Umbilical cord (tissue), 1 donor: ENCODE measurements at regions not wholly inside any gene's neighbourhood (a gene's known extent, or its start where the extent isn't known, plus 50 kb on each side); places are given as distances from the start of the nearest gene placed in this dataset.
"Not testable (repeated sequence)": the region's sequence is repeated elsewhere in the genome, so short reads cannot be mapped to it uniquely, and the experiment has no call there.

Experiments
- DNase-seq: peaks from one replicate; pipeline ENCODE4 v3.0.0-alpha.2; 2015; ENCODE audit warnings: low spot score

DNA sequence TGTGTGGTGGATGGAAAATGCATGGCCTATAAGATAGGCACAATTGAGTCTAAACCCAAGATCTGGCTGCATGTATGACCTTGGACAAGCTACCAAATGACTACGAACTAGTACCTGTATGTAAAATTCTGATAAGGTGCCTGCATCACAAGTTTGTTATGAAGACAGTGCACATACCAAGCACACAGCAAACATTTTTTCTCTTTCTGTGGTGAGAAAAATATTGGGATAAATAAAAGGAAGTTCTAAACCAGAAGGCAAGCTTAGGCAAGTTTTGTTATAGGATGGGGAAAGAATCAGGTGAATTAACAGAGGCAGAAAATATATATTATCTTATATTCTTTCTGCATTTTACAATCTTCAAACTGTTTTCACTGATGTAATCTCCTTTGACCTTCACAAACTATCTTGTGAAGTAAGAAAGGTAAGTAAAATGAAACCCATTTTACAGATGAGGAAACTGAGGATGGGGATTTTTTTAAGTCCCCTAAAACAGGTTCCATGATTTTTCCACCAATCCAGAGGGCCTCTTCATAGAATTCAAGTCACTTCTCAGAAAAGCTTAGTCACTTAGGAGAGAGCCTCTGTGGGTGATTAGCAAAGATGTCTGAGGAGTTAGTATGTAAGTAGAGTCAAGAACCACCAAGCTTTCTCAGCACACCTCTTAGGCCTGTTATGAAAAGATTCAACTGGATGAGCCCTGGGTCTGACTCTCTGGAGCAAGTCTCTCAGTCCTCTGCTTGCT, 132.0 kb upstream of the RAP1B start:
- no peak for DNase-seq

DNA sequence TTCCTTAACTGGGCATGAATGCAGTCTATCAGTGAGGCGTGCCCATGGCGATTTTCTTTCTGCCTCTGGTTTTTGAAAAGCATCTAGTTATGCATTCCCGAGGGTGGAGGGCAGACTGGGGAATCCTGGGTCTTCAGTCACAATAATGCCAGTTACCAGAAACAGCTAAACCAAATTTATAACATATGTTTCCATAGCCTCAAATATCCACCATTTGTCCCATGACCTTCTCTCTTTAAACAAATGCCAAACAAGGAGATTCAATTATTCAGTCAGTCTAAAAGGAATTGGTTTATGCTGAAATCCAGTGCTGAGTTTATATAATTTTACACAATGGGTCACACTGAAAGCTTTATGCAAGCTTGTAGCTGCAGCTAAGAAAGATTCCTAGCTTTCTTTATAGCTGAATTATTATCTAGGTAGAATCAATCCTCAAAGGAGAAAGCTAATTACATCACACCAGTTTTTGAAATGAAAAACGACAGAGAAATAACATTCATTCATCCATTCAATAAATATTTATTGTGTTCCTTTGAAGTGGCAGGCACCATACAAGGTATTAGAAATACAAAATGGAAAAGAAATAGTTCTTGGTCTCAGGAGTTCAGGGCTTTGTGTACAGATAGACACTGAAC, 131.3 kb upstream of the RAP1B start:
- peak; percentile 92 for DNase-seq

DNA sequence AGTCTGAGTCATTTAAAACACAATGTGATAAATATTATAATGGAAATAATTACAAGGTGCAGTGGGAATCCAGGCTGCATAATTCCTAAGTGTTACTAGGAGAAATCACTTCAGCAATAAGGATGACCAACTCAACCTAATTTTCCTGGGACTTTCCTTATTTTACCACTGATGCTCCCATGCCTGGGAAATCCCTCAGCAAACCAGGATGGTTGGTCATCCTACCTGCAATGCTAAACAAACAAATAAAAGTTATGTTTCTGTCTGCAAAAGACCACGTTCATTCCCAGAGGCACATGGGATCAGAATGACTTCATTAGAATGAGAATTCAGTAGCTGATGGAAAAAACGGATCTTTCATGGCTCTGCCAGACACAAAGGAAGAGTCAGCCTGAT, 130.8 kb upstream of the RAP1B start:
- no peak for DNase-seq

DNA sequence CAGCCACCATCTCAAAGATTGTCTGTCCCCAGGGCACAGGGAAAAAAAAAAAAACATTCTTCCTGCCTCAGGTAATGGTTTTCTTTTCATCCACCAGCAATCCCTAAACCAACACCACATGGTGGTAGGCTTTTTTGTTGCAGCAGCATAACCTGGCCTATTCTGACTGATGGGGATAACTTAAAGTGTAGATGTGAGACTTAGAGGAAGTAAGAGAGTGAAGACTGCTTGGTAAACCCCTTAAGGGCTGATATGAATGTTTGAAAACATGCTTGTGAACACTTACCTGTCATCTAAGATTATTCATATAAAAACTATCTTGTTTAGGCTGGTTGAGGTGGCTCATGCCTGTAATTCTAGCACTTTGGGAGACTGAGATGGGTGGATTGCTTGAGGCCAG, 130.2 kb upstream of the RAP1B start:
- DNase-seq: no peak

DNA sequence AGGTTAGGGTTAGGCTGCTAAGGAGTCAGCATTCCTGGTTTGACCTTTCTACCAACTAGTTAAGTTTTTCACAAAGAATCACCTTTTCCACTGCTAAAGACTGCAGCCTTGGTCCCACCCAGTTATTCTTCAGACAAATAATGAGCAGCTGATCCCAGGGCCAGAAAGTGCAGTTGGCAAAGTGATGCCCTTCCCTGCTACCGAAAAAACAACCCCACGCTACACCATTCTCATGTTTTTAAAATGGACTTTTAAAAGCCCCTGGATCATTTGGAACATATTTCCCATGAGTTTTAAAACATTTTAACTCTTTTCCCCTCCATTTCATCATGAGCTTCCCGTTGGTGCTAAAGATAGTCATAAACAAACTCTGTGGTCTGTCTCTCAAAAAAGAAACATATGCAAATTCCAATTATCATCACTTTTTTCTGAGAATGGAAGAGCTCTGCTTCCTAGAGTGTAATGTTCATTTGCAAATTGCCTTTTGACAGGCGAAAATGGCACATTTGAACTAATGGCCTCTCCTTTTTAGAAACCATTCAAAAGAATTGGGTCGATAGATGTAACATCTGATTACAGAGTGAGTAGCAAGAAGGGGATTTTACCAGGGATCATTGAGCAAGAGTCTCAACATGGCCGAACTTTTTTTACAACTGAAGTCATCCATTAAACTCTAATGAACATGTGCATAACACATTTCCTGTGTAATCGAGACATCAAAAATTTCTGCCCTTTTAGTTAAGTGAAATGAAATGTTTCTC, 129.3 kb upstream of the RAP1B start:
- DNase-seq: no peak

DNA sequence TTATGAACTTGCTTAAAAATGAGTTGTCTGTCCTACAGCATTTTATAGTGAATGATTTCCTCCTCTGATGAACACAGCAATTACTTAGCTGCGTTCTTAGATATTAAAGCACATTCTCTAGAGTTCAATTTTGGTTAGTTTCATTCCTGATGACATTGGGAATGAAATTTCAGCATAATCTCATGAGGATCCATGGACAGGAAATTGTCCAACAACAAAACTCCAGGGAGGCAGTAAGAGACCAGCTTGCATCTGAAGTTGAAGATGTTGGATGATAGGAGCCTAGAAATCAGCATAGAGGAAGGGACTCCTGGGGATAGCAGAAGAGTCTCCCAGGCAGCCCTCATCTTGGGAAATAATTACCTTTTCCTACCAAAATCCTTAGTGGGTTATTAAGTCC, 128.7 kb upstream of the RAP1B start:
- DNase-seq: no peak

DNA sequence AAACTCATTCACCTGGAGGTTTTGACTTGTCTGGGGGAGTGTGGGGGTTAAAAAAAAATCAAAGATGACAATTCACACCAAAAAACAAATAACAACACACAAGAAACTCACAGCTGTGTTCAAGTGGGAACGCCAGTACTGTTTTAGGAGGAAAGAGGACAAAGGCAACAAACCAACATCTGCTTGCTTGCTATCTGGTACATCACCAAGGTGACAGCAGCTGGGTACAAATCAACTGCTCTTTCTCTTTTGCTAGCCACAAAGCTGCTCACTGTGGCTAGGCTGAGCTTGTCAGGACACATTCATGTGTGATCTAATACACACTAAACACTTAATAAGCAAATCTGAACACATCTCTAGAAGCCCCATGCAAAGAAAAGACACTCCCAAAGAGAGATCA, 128.0 kb upstream of the RAP1B start:
- DNase-seq: no peak

DNA sequence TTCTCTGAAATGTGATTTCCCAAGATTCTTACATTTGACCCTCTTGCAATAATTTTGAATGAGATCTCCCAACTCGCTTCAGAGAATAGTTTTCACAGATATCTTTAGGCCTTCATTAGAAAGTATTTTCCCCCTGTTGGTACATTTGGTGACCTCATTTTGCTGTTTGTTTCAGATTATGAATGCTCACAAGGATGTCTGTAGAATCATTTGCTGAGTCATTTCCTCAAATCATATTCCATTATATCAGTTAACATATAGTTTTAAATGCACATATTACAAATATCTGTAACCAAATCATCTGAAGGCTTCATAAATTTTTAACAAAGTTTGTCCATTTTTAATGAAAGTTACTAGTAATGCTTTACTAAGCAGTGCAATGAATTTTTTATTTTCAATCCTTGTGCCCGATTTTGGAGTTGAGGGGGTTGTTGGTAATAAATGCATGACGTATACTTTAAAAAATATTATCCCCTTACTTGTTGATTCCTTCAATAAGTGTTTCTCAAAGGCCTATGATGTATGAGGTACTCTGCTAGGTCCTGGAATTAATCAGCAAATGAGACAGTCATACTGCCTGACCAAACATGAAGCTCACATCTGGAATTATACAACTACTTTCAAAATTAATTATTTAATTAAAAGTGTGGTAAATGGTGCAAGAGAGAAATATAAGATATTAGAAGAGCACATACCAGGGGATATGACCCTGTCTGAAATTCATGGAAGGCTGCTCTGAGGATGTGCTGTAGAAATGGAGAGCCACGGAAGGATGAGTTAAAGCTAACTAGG, 126.9 kb upstream of the RAP1B start:
- DNase-seq: no peak

DNA sequence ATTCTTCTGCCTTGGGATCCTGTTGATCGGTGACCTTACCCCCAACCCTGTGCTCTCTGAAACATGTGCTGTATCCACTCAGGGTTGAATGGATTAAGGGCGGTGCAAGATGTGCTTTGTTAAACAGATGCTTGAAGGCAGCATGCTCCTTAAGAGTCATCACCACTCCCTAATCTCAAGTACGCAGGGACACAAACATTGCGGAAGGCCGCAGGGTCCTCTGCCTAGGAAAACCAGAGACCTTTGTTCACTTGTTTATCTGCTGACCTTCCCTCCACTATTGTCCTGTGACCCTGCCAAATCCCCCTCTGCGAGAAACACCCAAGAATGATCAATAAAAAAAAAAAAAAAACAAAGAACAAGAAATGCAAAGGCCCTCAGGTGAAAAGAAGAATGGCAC, 126.1 kb upstream of the RAP1B start:
- DNase-seq: not testable (repeated sequence)

DNA sequence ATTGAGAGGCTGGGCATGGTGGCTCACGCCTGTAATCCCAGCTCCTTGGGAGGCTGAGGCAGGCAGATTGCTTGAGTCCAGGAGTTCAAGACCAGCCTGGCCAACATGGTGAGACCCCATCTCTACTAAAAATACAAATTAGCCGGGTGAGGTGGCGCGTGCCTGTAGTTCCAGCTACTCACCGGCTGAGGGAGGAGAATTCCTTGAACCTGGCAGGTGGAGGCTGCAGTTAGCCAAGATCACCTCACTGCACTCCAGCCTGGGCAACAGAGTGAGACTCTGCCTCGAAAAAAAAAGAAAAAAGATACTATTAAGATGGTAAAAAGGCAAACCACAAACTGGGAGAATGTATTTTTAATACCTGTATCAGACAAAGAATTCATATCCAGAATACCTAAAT, 124.2 kb upstream of the RAP1B start:
- DNase-seq: not testable (repeated sequence)

DNA sequence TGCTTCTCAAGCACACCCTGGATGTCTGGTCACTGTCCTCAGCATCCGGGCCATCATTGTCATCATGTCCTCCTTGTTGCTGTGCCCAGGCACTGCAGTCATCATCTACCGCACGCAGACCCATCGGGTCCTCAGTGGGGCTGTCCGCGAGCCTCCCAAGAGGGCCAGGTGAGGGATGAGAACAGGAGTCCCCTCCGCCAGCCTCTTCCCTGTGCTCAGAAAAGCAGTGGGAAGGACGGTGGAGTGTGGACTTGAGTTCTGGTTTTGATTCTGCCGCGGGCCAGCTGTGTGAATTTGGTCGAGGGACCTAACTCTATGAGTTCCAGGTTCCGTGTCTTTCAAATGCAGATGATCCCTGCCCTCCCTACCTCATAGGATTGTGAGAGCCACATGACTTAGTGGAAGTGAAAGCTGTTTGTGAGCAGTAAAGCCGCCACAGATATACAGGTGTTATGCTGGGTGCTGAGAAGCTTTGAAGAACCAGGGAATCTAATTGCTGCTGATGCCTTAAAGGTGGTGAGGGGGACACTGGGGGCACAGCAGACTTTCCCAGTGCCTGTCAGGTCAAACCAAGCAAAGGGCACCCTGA, 122.9 kb upstream of the RAP1B start:
- DNase-seq: no peak

DNA sequence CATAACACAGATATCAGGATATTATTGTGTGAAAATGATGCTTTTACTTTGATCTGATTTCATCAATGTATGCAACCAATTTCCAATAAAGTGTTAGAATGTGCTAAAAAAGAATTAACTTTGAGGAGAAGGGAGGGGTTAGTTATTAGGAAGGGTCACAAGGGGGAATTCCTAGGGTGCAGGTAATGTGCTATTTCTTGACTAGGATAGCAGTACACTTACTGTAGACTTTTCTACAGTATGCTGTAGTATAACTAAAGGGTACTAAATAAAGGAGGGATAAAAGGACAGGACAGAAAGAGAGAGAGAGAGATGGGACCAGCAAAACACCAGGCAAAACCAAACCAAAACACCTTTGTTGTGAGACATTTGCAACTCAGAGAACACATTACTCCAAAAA, 121.4 kb upstream of the RAP1B start:
- no peak for DNase-seq

DNA sequence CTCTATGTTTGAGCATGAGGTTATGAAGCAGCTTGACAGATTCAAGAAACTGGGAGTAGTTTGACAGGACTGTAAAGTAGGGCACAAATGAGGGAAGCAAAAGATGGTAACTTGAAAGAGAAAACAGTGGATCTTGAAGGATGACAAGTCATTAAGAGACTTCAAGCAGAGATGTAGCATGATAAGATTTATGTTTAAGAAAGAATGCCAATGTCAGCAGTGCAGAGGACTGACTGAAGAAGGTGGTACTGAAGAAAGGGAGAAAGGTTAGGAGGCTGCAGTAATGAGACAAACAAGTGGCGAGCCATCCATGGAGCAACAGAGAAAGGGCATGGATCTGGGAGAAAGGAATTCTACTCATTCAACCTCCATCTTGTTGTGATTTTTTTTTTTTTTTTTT, 120.2 kb upstream of the RAP1B start:
- no peak for DNase-seq

DNA sequence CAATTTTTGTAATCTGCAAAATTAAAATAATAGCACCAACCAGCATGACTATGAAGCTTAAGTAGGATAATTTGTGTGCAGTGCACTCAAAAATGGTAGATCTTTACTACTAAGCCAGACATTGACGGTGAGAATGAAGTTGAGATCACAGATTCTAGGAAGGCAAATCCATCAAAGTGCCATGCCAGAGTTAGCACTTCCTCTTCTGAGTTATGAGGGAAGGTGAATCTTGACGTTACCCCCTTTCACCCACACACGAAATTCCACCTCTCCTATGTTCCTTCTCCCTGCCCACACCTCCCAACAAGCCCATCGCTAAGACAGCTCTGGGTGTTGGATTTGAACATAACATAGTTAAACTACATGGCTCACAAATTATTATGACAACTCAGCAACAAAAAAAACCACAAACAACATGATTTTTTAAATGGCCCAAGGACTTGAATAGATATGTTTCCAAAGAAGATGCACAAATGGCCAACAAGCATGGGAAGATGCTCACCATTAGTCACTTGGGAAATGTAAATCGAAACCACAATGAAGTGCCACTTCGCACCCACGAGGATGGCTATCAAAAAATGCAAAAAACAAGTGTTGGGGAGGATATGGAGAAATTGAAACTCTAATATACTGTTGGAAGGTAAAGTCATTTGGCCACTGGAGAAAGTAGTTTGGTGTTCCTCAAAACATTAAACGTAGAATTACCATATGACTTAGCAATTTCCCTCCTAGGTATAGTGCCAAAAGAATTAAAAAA, 119.3 kb upstream of the RAP1B start:
- DNase-seq: no peak

DNA sequence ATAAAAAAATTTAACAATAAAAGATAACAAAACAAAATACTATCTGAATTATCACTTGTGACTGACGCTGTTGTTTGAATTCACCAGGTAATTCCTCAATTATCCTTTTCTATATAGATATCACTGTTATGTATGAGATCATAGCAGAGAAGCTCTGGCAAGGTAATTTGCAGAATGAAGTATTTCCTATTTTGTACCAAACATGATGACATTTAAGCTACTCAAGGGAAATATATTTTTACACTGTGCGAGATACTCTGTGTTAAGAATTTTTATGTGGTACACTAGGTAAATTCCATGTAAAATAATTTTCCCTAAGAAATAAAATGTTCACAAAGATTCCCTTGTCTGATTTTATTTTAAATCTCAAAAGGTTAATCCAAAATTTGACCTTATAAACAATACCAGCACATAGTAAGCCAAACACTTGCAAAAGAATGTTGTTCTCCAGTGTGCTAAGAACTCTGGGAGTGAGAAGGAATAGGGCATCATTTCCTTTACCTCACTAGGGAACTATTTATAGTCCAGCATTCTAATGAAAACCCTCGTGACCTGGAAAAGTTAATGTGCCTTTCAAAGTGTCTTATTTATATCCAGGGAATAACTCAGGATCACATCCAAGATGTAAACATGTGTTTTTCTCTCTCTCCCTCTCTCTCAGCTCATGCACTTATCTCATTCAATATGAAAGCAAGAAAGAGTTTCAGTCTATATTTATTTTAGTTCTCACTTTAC, 115.2 kb upstream of the RAP1B start:
- peak; percentile 57 for DNase-seq

DNA sequence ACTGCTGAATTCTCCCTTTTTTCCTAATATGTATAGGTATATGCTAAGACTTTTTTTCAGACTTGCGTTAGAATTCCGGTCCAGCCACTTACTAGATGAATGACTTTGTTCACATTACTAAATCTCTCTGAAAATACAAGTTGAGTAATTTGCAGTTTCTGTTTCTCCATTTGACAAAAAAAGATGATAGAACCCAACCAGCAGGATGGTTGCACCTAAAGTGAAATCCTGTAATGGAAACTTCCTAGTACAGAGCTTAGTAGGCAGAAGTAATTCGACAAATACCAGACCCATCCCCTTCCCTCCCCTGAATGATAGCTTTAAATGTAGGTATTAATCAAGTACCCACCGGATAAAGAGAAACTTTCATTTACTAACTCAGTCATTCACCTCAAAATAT, 113.6 kb upstream of the RAP1B start:
- no peak for DNase-seq

DNA sequence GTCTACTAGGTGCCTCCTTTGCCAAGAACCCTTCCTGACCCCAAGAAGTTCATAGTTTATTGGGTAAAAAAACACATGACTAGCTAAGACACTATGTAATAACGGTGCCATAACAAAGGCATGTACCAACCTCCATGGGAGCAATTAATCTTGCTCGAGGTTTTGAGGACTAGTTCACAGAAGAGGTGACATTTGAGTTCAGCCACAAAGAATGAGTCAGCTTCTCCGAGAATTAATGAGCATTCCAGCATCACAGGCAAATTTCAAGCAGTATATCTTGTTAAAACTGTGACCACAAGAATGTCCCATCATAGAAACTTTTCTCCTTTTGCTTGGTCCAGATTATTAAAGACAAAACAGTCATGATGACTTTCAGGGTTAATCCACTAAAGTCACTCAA, 113.0 kb upstream of the RAP1B start:
- DNase-seq: peak; percentile 54

DNA sequence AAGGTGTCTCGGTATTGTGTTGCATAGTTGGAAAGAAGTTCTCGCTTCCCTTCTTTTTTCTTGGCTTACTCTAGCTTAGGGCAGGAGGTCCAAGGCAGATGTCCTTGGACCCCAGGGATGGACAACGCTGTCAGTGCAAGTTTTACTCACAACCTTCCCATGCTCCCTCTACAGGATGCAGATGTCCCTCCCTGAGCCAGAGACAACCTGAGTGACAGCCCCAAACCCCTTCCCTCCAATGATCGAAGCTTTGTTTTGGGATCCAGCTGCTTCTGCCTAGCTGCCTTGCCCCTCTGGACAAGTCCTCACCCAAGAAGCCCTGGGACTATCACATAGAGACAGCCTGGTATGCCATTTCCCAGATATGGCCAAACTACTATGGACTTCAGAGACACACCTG, 112.0 kb upstream of the RAP1B start:
- no peak for DNase-seq

DNA sequence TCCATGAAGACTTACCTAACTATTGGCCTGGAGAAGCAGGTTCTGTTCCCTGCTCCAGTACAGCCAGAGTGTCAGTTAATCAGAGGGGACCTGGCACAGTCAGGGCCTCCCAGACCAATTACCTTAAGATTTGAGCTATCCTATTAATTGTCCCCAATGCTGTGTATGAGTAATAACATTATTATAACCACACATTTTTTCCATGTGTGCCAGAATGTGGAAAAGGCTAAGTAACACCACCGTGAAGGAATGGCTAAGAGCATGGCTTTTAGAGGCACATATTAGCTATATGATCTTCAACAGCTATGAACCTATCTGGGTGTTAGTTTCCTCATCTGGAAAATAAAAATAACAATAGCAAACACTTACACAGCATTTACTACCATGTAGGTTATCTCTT, 111.1 kb upstream of the RAP1B start:
- no peak for DNase-seq

DNA sequence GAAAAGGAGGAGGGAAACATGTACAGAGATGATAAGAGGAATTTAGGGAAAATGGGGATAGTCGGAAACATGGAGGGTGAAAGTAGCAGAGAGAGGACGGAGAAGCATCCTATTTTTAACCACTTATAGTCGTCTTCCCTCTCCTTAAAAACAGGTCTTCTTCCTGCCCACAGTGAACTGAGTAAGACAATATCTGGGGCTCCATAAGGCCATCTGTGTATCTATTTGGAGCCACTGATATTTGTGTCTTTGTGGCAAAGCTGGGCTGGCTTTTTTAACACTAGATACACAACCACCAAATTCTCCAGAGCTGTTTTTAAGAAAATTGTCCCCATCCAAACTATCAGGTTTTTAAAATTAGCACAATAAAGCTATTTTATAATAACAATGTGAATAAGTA, 109.5 kb upstream of the RAP1B start:
- no peak for DNase-seq
